HG02852 (cell line): ENCODE measurements at regions not wholly inside any gene's neighbourhood (a gene's known extent, or its start where the extent isn't known, plus 50 kb on each side); places are given as distances from the start of the nearest gene placed in this dataset.
"Not testable (repeated sequence)": the region's sequence is repeated elsewhere in the genome, so short reads cannot be mapped to it uniquely, and the experiment has no call there.

Source experiments
- ATAC-seq: cut with Tn5 transposase; IDR thresholded peaks from one replicate; pipeline ENCODE4 v1.9.1; 2021; ENCODE audit warnings: mild to moderate bottlenecking, moderate library complexity; ENCODE audit not compliant: unreplicated experiment

- not testable (repeated sequence) for ATAC-seq
Measured at GRCh38 chr12:62202861-62203260, 57.3 kb upstream of the USP15 start.

DNA sequence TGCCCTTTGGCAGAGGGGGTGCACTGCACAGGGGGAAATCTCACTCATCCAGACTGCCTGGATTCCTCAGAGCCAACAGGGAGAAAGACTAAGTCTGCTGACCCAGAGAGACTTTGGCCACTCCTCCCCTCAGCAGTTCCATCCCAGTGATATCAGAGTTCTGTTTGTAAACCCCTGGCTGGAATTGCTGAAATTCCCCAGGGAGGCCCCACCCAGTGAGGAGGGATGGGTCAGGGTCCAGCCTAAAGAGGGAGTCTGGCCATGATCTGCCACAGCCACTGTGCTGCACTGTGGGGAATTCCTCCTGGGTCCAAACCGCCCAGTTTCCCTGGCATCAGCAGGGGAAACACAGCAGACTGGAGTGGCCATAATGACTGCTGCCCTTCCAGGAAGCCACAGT, 54.9 kb upstream of the USP15 start:
- no peak for ATAC-seq

- no peak for ATAC-seq
Measured at GRCh38 chr12:62207248-62207647, 53.0 kb upstream of the USP15 start.
